Cardiac fibroblast (primary cell): ENCODE measurements at regions not wholly inside any gene's neighbourhood (a gene's known extent, or its start where the extent isn't known, plus 50 kb on each side); places are given as distances from the start of the nearest gene placed in this dataset.
A peak's percentile ranks its signal among the peaks of the same experiment; 100 is the strongest.

ENCODE experiments used
- DNase-seq, 2 donors: peaks; one replicate each; pipeline versions ENCODE4 v3.0.0 to v3.0.0-alpha.2; 2010; ENCODE audit warnings: low read depth in 2 of 2
- H3K4me3 ChIP-seq, 2 donors: replicated peaks in 1 of 2; 1 replicate in 1 of 2; 2 replicates in 1 of 2; pipeline ENCODE4 v1.5.1; 2011; ENCODE audit warnings: low read depth in 2 of 2, low read length in 2 of 2, mild to moderate bottlenecking in 2 of 2, moderate library complexity in 1 of 2
- CTCF ChIP-seq: IDR thresholded peaks from one replicate; pipeline ENCODE4 v1.5.1; 2011; ENCODE audit warnings: low read depth, mild to moderate bottlenecking, low read length, inconsistent platforms

DNA sequence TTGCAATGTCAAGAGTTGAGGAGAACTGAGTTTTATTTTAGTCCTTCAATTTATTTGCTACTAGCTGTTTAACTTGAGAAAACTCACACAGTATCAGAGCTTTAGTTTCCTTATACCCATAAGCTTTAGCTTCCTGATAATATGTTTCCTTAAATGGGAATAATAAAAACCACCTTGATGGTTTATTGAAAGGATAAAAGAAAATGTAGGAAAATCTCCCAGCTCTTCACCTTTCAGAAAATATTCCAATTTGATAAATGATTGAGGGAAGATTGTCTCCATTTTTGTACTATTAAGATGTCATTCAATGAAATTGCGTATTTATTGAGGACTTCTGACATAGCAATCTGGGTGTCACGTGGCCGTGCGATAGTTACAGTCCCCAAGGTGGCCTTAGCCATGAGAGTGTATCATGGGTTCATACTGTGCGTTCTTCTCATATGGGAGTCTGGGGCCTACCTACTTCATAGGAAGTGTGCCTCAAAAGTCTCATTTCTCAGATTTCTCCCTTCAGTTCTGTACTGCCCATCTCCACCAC, 296.3 kb upstream of the BMP2 start:
- no peak for DNase-seq
- no peak for TF ChIP-seq CTCF

DNA sequence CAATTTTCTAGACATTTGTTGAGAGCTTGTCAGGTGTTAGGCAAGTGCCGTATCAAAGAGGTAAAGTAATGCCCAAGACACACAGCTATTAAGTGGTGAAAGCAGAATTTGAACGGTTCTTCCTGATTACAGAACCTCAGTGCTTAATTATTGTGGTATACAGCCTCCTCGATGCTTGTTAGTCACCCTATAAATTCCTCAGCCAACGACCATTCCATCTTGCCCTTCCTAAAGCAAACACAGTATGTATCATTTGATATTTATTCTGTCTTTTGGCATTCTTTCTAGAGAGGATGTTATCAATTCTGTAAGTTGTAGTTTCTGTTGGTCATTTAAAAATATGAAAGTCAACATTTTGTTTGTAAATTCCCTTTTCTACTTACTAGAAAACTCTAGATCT, 297.8 kb upstream of the BMP2 start:
- no peak for TF ChIP-seq CTCF
- DNase-seq: no peak
- no peak overlapping the region for H3K4me3 ChIP-seq

More for the DNA sequence above, 296.3 kb upstream of the BMP2 start:
- H3K4me3 ChIP-seq: no peak overlapping the region

DNA sequence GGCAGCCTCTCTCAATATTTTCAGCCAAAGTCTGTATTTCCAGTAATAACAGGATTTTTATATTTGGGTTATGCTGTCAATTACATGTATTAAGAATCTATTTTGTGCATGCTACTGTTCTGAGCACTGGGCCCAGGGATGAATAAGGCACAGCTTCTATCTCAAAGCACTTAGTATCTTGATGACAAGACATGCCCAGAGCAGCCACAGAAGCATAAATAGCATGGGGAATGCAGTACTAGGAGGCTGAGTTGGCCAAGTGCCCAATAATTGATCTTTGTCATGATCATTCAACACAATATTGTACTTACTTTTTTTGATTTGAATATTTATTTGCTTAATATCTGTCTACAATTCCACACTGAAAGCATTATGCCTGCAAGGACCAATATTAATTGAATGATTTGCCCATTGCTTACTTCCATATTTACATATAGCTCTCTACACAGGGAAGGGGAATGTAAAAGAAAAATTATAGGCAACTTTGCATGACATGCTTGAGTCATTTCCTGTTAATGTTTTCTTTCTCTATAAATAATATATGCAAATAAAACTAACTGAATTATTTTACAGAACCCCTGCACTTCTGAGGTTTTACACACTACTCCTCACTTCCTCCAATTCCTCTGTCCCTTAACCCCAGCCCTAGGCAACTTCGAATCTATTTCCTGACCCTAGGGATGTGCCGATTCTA, 298.9 kb upstream of the BMP2 start:
- peak in 1 of 2 donors; percentile 21 for DNase-seq
- no peak for TF ChIP-seq CTCF
- no peak overlapping the region for H3K4me3 ChIP-seq

DNA sequence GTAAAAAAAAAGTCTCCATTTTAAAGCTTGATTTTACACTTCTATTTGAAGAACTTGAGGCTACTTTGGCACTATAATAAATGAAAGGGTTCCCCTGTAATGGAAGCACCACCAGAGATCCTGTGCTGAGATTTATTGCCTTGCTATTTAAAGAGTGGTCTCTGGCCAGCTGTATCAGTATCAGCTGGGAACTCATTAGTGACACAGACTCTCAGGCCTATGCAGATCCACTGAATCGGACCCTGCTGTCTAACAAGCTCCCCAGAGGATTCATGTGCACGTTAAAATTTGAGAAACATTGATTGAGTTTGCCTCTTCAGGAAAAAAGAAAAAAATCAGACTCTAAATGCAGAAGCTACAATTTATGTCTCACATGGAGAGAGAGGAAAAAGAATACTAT, 299.9 kb upstream of the BMP2 start:
- no peak for TF ChIP-seq CTCF
- H3K4me3 ChIP-seq: no peak overlapping the region
- no peak for DNase-seq

- no peak for TF ChIP-seq CTCF
- DNase-seq: peak; percentile 38 to 82
- H3K4me3 ChIP-seq: no peak overlapping the region
Measured at GRCh38 chr20:6466075-6466810, 301.2 kb upstream of the BMP2 start.

- no peak for DNase-seq
- TF ChIP-seq CTCF: no peak
- no peak overlapping the region for H3K4me3 ChIP-seq
Measured at GRCh38 chr20:6450841-6451240, 316.6 kb upstream of the BMP2 start.
